MM.1S (cell line): ENCODE measurements at regions not wholly inside any gene's neighbourhood (a gene's known extent, or its start where the extent isn't known, plus 50 kb on each side); places are given as distances from the start of the nearest gene placed in this dataset.

ENCODE experiments used
- DNase-seq: peaks from one replicate; pipeline ENCODE4 v3.0.0-alpha.2; 2015
- H2AFZ ChIP-seq: fragments of 300-600 bp; sonication (generic); 2 replicates; pipeline ENCODE4 v1.6.0; 2016; ENCODE audit warnings: antibody characterized with exemption, low read length
- H3F3A ChIP-seq: fragments of 300-600 bp; sonication (generic); 2 replicates; pipeline ENCODE4 v1.6.1; 2016; ENCODE audit warnings: mild to moderate bottlenecking, antibody characterized with exemption, low read length, moderate library complexity, mixed read lengths; ENCODE audit not compliant: insufficient read depth
- H3K27ac ChIP-seq: fragments of 300-600 bp; sonication (generic); 2 replicates; pipeline ENCODE4 v1.5.1; 2016; ENCODE audit warnings: mild to moderate bottlenecking, low read length
- H3K27me3 ChIP-seq: fragments of 300-600 bp; sonication (generic); replicated peaks from 2 replicates; pipeline ENCODE4 v1.6.0; 2016; ENCODE audit warnings: low read length; ENCODE audit not compliant: insufficient read depth
- H3K36me3 ChIP-seq: fragments of 300-600 bp; sonication (generic); replicated peaks from 2 replicates; pipeline ENCODE4 v1.6.1; 2016; ENCODE audit warnings: mild to moderate bottlenecking, low read length, mixed read lengths; ENCODE audit not compliant: insufficient read depth
- H3K4me1 ChIP-seq: fragments of 300-600 bp; sonication (generic); 2 replicates; pipeline ENCODE4 v1.6.1; 2016; ENCODE audit warnings: low read length, mixed read lengths
- H3K4me2 ChIP-seq: fragments of 300-600 bp; sonication (generic); 2 replicates; pipeline ENCODE4 v1.6.0; 2016; ENCODE audit warnings: low read depth, low read length
- H3K4me3 ChIP-seq: fragments of 300-600 bp; sonication (generic); 2 replicates; pipeline ENCODE4 v1.5.1; 2016; ENCODE audit warnings: low read length, mixed read lengths
- H3K79me2 ChIP-seq: fragments of 300-600 bp; sonication (generic); 2 replicates; pipeline ENCODE4 v1.6.1; 2016; ENCODE audit warnings: mixed run types, low read length, mixed read lengths
- H3K9ac ChIP-seq: fragments of 300-600 bp; sonication (generic); 2 replicates; pipeline ENCODE4 v1.6.1; 2016; ENCODE audit warnings: low read length, mixed read lengths
- H3K9me2 ChIP-seq: fragments of 300-600 bp; sonication (generic); replicated peaks from 2 replicates; pipeline ENCODE4 v1.6.1; 2016; ENCODE audit warnings: mild to moderate bottlenecking, low read length, mixed read lengths; ENCODE audit not compliant: insufficient read depth
- H3K9me3 ChIP-seq: fragments of 300-600 bp; sonication (generic); replicated peaks from 2 replicates; pipeline ENCODE4 v1.6.1; 2016; ENCODE audit warnings: mild to moderate bottlenecking, low read length, mixed read lengths; ENCODE audit not compliant: insufficient read depth
- H4K20me1 ChIP-seq: fragments of 300-600 bp; sonication (generic); 2 replicates; pipeline ENCODE4 v1.6.1; 2016; ENCODE audit warnings: mild to moderate bottlenecking, low read length, moderate library complexity, mixed read lengths; ENCODE audit not compliant: insufficient read depth
- CTCF ChIP-seq: fragments of 300-600 bp; sonication (generic); IDR thresholded peaks from 2 replicates; pipeline ENCODE4 v1.5.1; 2016; ENCODE audit warnings: antibody characterized with exemption, low read length, mixed read lengths
- EZH2 ChIP-seq: fragments of 300-600 bp; sonication (generic); optimal IDR thresholded peaks from 2 replicates; pipeline ENCODE3; 2017; ENCODE audit warnings: low read depth, mild to moderate bottlenecking, antibody characterized with exemption, low read length, mixed read lengths
- EZH2phosphoT487 ChIP-seq: fragments of 300-600 bp; sonication (generic); IDR thresholded peaks from 2 replicates; pipeline ENCODE4 v1.6.1; 2018; ENCODE audit warnings: antibody characterized with exemption, low read length

GRCh38 chr5:14048434-14048833, 94.7 kb upstream of the TRIO start:
- Histone ChIP-seq H3K9me2 (no peaks in the 10 kb centered on the region), H3K4me2 (no peak overlapping the region)

GRCh38 chr5:14041528-14042192, 97.2 kb upstream of the DNAH5 start:
- no peak for TF ChIP-seq EZH2phosphoT487
- no peak for TF ChIP-seq EZH2
- TF ChIP-seq CTCF = no peak
- no peak overlapping the region for H3K9ac ChIP-seq
- no peaks in the 10 kb centered on the region for H3K9me2 ChIP-seq
- H3K27me3 ChIP-seq = no peaks in the 10 kb centered on the region
- no peak overlapping the region for H3K27ac ChIP-seq
- no peak overlapping the region for H3K4me3 ChIP-seq
- no peaks in the 10 kb centered on the region for H3K36me3 ChIP-seq
- DNase-seq = no peak
- no peaks in the 10 kb centered on the region for H3K9me3 ChIP-seq
- no peaks in the 10 kb centered on the region for H4K20me1 ChIP-seq
- H3F3A ChIP-seq = no peaks in the 10 kb centered on the region
- H3K4me2 ChIP-seq = no peak overlapping the region
- no peak overlapping the region for H2AFZ ChIP-seq
- H3K4me1 ChIP-seq = no peaks in the 10 kb centered on the region
- no peaks in the 10 kb centered on the region for H3K79me2 ChIP-seq

More at GRCh38 chr5:14048434-14048833, 94.7 kb upstream of the TRIO start:
- TF ChIP-seq EZH2phosphoT487 = no peak
- TF ChIP-seq CTCF = no peak
- TF ChIP-seq EZH2 = no peak
- no peaks in the 10 kb centered on the region for H3K27me3 ChIP-seq
- no peaks in the 10 kb centered on the region for H3K9me3 ChIP-seq
- no peaks in the 10 kb centered on the region for H3K79me2 ChIP-seq
- H3K27ac ChIP-seq = no peak overlapping the region
- H3K9ac ChIP-seq = no peak overlapping the region
- no peaks in the 10 kb centered on the region for H4K20me1 ChIP-seq
- H3K36me3 ChIP-seq = no peaks in the 10 kb centered on the region
- H2AFZ ChIP-seq = no peak overlapping the region
- H3K4me1 ChIP-seq = no peaks in the 10 kb centered on the region
- no peak for DNase-seq
- H3K4me3 ChIP-seq = no peak overlapping the region
- H3F3A ChIP-seq = no peaks in the 10 kb centered on the region

- Histone ChIP-seq H4K20me1 (no peaks in the 10 kb centered on the region), H3K27me3 (no peaks in the 10 kb centered on the region), H3K4me1 (no peaks in the 10 kb centered on the region), H2AFZ (no peak overlapping the region), H3K9me2 (no peaks in the 10 kb centered on the region), H3K36me3 (no peaks in the 10 kb centered on the region), H3K9ac (no peak overlapping the region), H3F3A (no peaks in the 10 kb centered on the region), H3K79me2 (no peaks in the 10 kb centered on the region), H3K27ac (no peak overlapping the region), H3K9me3 (no peaks in the 10 kb centered on the region), H3K4me3 (no peak overlapping the region), H3K4me2 (no peak overlapping the region)
- no peak for TF ChIP-seq CTCF
- no peak for TF ChIP-seq EZH2phosphoT487
- no peak for TF ChIP-seq EZH2
- DNase-seq = no peak
Observed at GRCh38 chr5:14040542-14040941, 96.1 kb upstream of the DNAH5 start.
